Stimulated activated CD4-positive, alpha-beta T cell treated with anti-CD3 and anti-CD28 coated beads, TNF-alpha, amount 100 ng/mL, for 1 hour (primary cell): ENCODE measurements at regions not wholly inside any gene's neighbourhood (a gene's known extent, or its start where the extent isn't known, plus 50 kb on each side); places are given as distances from the start of the nearest gene placed in this dataset.

ENCODE experiments used
- DNase-seq, 3 donors: peaks; one replicate each; pipeline ENCODE4 v3.0.0-alpha.2; 2020; ENCODE audit warnings: low read depth in 3 of 3, low spot score in 1 of 3

- DNase-seq = no peak
Observed at GRCh38 chr6:37556881-37557644, 57.4 kb upstream of the CCDC167 start.

- DNase-seq = no peak
Observed at GRCh38 chr6:37555040-37555781, 55.5 kb upstream of the CCDC167 start.

GRCh38 chr6:37554480-37554819 lies 54.8 kb upstream of the CCDC167 start:
- no peak for DNase-seq

GRCh38 chr6:37552267-37552666 lies 52.6 kb upstream of the CCDC167 start:
- DNase-seq = no peak

- no peak for DNase-seq
Observed at GRCh38 chr6:37551867-37552266, 52.2 kb upstream of the CCDC167 start.

- DNase-seq = no peak
Observed at GRCh38 chr6:37551446-37551845, 51.8 kb upstream of the CCDC167 start.

- DNase-seq = no peak
Observed at GRCh38 chr6:37551002-37551401, 51.3 kb upstream of the CCDC167 start.

- DNase-seq = no peak
Observed at GRCh38 chr6:37550191-37550831, 50.6 kb upstream of the CCDC167 start.

- no peak for DNase-seq
Observed at GRCh38 chr6:37549558-37549957, 49.9 kb upstream of the CCDC167 start.
